Right cardiac atrium (tissue), 5 donors: ENCODE measurements at regions not wholly inside any gene's neighbourhood (a gene's known extent, or its start where the extent isn't known, plus 50 kb on each side); places are given as distances from the start of the nearest gene placed in this dataset.

Experiments
- ATAC-seq, 2 donors: fragments of 200-7000 bp; cut with Tn5 transposase; one replicate each; pipeline versions ENCODE4 v1.8.0 to v1.9.1; 2020; ENCODE audit warnings: moderate library complexity in 2 of 2, mild to moderate bottlenecking in 1 of 2
- DNase-seq, 3 donors: peaks; one replicate each; pipeline ENCODE4 v3.0.0-alpha.2; 2020
- H3K27ac ChIP-seq: one replicate; pipeline ENCODE4 v1.5.1; 2013; ENCODE audit warnings: mild to moderate bottlenecking, low read length, control low read depth, moderate library complexity
- H3K27me3 ChIP-seq: one replicate; pipeline ENCODE4 v1.6.1; 2013; ENCODE audit not compliant: control insufficient read depth, insufficient read depth
- H3K4me1 ChIP-seq: one replicate; pipeline ENCODE4 v1.6.1; 2013; ENCODE audit warnings: low read length; ENCODE audit not compliant: control insufficient read depth, insufficient read depth
- H3K4me3 ChIP-seq: one replicate; pipeline ENCODE4 v1.5.1; 2013; ENCODE audit warnings: low read length, control low read depth
- H3K9me3 ChIP-seq: one replicate; pipeline ENCODE4 v1.6.1; 2013; ENCODE audit warnings: low read length; ENCODE audit not compliant: control insufficient read depth
- WGBS: extraction: QIAGEN DNeasy Blood & Tissue Kit; methylation state at CpG from one replicate; pipeline ENCODE4 v1.1.7; 2013; 5-methylcytosine and 5-hydroxymethylcytosine counted together
- intact Hi-C, 4 donors: fragments of 100-400 bp; cut with DNase I; formaldehyde crosslinking; loops; one replicate each; pipeline versions ENCODE4 v1.11.0 to v1.14.0; 2022 to 2023
- donor health status: healthy with polysubstance abuse.
- donor health status: DM: no; HTN: yes; CAD: no.
- donor health status: DM: no; HTN: no; CAD: no.
- donor health status: DM: no; HTN: yes; CAD: no; lungs with severe emphysema.
- donor health status: DM: yes; HTN: yes; CAD: no.

GRCh38 chr17:56009795-56010651 is 143.3 kb upstream of the ANKFN1 start:
- intact Hi-C loops: no loop called here
- Histone ChIP-seq H3K27me3 (no peaks in the 10 kb centered on the region), H3K4me3 (no peak overlapping the region), H3K4me1 (peaks cover 2% of the 10 kb centered on the region), H3K9me3 (no peaks in the 10 kb centered on the region), H3K27ac (no peak overlapping the region)
- DNase-seq (no peak), ATAC-seq (no peak)
- 53% methylated on average over 5 of the region's 5 CpGs for WGBS

- DNase-seq (no peak), ATAC-seq (no peak)
- 84% methylated on average over 4 of the region's 4 CpGs for WGBS
- Histone ChIP-seq H3K4me3 (no peak overlapping the region), H3K9me3 (no peaks in the 10 kb centered on the region), H3K27ac (no peak overlapping the region), H3K4me1 (peaks cover 2% of the 10 kb centered on the region), H3K27me3 (no peaks in the 10 kb centered on the region)
- intact Hi-C loops: no loop called here
These were observed 141.7 kb upstream of the ANKFN1 start for GRCh38 chr17:56011406-56012131.

GRCh38 chr17:56018211-56018610 is 135.1 kb upstream of the ANKFN1 start:
- Histone ChIP-seq H3K27ac (no peak overlapping the region), H3K4me3 (no peak overlapping the region), H3K27me3 (no peaks in the 10 kb centered on the region), H3K9me3 (no peaks in the 10 kb centered on the region), H3K4me1 (no peaks in the 10 kb centered on the region)
- intact Hi-C loops: no loop called here
- no peak for DNase-seq
- peak in 1 of 2 donors; percentile 29 for ATAC-seq
- WGBS: 31% methylated on average over 3 of the region's 3 CpGs

GRCh38 chr17:56020369-56020768 is 132.9 kb upstream of the ANKFN1 start:
- WGBS: 52% methylated on average over 2 of the region's 2 CpGs
- Histone ChIP-seq H3K4me1 (no peaks in the 10 kb centered on the region), H3K4me3 (no peak overlapping the region), H3K27ac (no peak overlapping the region), H3K27me3 (no peaks in the 10 kb centered on the region), H3K9me3 (no peaks in the 10 kb centered on the region)
- intact Hi-C loops: no loop called here
- ATAC-seq: no peak
- DNase-seq: no peak

GRCh38 chr17:56021681-56022190 is 131.5 kb upstream of the ANKFN1 start:
- intact Hi-C loops: no loop called here
- no peak for ATAC-seq
- 93% methylated on average over 6 of the region's 6 CpGs for WGBS
- Histone ChIP-seq H3K27ac (no peak overlapping the region), H3K9me3 (no peaks in the 10 kb centered on the region), H3K4me1 (no peaks in the 10 kb centered on the region), H3K4me3 (no peak overlapping the region), H3K27me3 (no peaks in the 10 kb centered on the region)
- DNase-seq: no peak

GRCh38 chr17:56023851-56024250 is 129.4 kb upstream of the ANKFN1 start:
- WGBS: 71% methylated on average over 2 of the region's 2 CpGs
- Histone ChIP-seq H3K9me3 (no peaks in the 10 kb centered on the region), H3K4me1 (no peaks in the 10 kb centered on the region), H3K4me3 (no peak overlapping the region), H3K27ac (no peak overlapping the region), H3K27me3 (no peaks in the 10 kb centered on the region)
- intact Hi-C loops: no loop called here
- ATAC-seq: no peak
- DNase-seq: no peak

- no peak for ATAC-seq
- no peaks in the 10 kb centered on the region for H3K9me3 ChIP-seq
- no peaks in the 10 kb centered on the region for H3K4me1 ChIP-seq
- 56% methylated on average over 2 of the region's 2 CpGs for WGBS
- H3K4me3 ChIP-seq: no peak overlapping the region
- intact Hi-C loops: no loop called here
- no peaks in the 10 kb centered on the region for H3K27me3 ChIP-seq
- no peak overlapping the region for H3K27ac ChIP-seq
- no peak for DNase-seq
These were observed 126.4 kb upstream of the ANKFN1 start for GRCh38 chr17:56026915-56027314.

GRCh38 chr17:56028837-56029236 is 124.4 kb upstream of the ANKFN1 start:
- no peak for DNase-seq
- Histone ChIP-seq H3K27ac (no peak overlapping the region), H3K4me3 (no peak overlapping the region), H3K9me3 (no peaks in the 10 kb centered on the region), H3K27me3 (no peaks in the 10 kb centered on the region), H3K4me1 (no peaks in the 10 kb centered on the region)
- intact Hi-C loops: no loop called here
- ATAC-seq: no peak
- WGBS: 78% methylated on average over 3 of the region's 3 CpGs

- ATAC-seq: no peak
- Histone ChIP-seq H3K4me1 (no peaks in the 10 kb centered on the region), H3K4me3 (no peak overlapping the region), H3K27me3 (no peaks in the 10 kb centered on the region), H3K9me3 (no peaks in the 10 kb centered on the region), H3K27ac (no peak overlapping the region)
- intact Hi-C loops: no loop called here
- WGBS: 41% methylated on average over 8 of the region's 8 CpGs
- DNase-seq: no peak
These were observed 123.2 kb upstream of the ANKFN1 start for GRCh38 chr17:56030009-56030624.

- H3K27ac ChIP-seq: no peak overlapping the region
- H3K4me3 ChIP-seq: no peak overlapping the region
- ATAC-seq: no peak
- DNase-seq: no peak
- intact Hi-C loops: no loop called here
- H3K4me1 ChIP-seq: no peaks in the 10 kb centered on the region
- no peaks in the 10 kb centered on the region for H3K27me3 ChIP-seq
- no peaks in the 10 kb centered on the region for H3K9me3 ChIP-seq
- WGBS: 84% methylated on average over 2 of the region's 2 CpGs
These were observed 121.6 kb upstream of the ANKFN1 start for GRCh38 chr17:56031636-56032035.

GRCh38 chr17:56034197-56034635 is 119.1 kb upstream of the ANKFN1 start:
- Histone ChIP-seq H3K9me3 (no peaks in the 10 kb centered on the region), H3K27ac (no peak overlapping the region), H3K27me3 (no peaks in the 10 kb centered on the region), H3K4me1 (no peaks in the 10 kb centered on the region), H3K4me3 (no peak overlapping the region)
- WGBS: 56% methylated on average over 6 of the region's 6 CpGs
- intact Hi-C loops: no loop called here
- no peak for DNase-seq
- ATAC-seq: peak in 1 of 2 donors; percentile 60
